ENCODE measurements at regions not wholly inside any gene's neighbourhood (a gene's known extent, or its start where the extent isn't known, plus 50 kb on each side); places are given as distances from the start of the nearest gene placed in this dataset.
"Not testable (repeated sequence)": the region's sequence is repeated elsewhere in the genome, so short reads cannot be mapped to it uniquely, and the experiment has no call there.

- no peaks in the 10 kb centered on the region for H3K27me3 ChIP-seq (ENCODE audit: insufficient read depth, low read length)
- H3K4me1 ChIP-seq (ENCODE audit: insufficient read depth, low read length), result no peaks in the 10 kb centered on the region
- H3K36me3 ChIP-seq (ENCODE audit: insufficient read depth, low read length), result no peaks in the 10 kb centered on the region
- H3K9me3 ChIP-seq (ENCODE audit: low read length), result peaks cover 14% of the 10 kb centered on the region
- no peak overlapping the region for H3K4me3 ChIP-seq (ENCODE audit: low read length)
- no peak overlapping the region for H2AFZ ChIP-seq (ENCODE audit: low read depth, low read length)
Measured at GRCh38 chr2:365367-366275, 77.7 kb upstream of the ALKAL2 start.

- no peaks in the 10 kb centered on the region for H3K27me3 ChIP-seq (ENCODE audit: insufficient read depth, low read length)
- no peaks in the 10 kb centered on the region for H3K4me1 ChIP-seq (ENCODE audit: insufficient read depth, low read length)
Measured at GRCh38 chr2:363824-364470, 76.1 kb upstream of the ALKAL2 start.

GRCh38 chr2:362924-363323, 75.0 kb upstream of the ALKAL2 start:
- H3K9me3 ChIP-seq (ENCODE audit: low read length), result peaks cover 14% of the 10 kb centered on the region
- H3K4me1 ChIP-seq (ENCODE audit: insufficient read depth, low read length), result no peaks in the 10 kb centered on the region
- H3K4me3 ChIP-seq (ENCODE audit: low read length), result no peak overlapping the region
- H3K36me3 ChIP-seq (ENCODE audit: insufficient read depth, low read length), result no peaks in the 10 kb centered on the region
- no peak overlapping the region for H2AFZ ChIP-seq (ENCODE audit: low read depth, low read length)
- no peaks in the 10 kb centered on the region for H3K27me3 ChIP-seq (ENCODE audit: insufficient read depth, low read length)

More at GRCh38 chr2:363824-364470, 76.1 kb upstream of the ALKAL2 start:
- H3K9me3 ChIP-seq (ENCODE audit: low read length), result peaks cover 14% of the 10 kb centered on the region
- H2AFZ ChIP-seq (ENCODE audit: low read depth, low read length), result no peak overlapping the region
- no peaks in the 10 kb centered on the region for H3K36me3 ChIP-seq (ENCODE audit: insufficient read depth, low read length)
- H3K4me3 ChIP-seq (ENCODE audit: low read length), result no peak overlapping the region

- H3K4me3 ChIP-seq (ENCODE audit: low read length), result no peak overlapping the region
- H3K36me3 ChIP-seq (ENCODE audit: insufficient read depth, low read length), result no peaks in the 10 kb centered on the region
- no peaks in the 10 kb centered on the region for H3K4me1 ChIP-seq (ENCODE audit: insufficient read depth, low read length)
- peaks cover 11% of the 10 kb centered on the region for H3K9me3 ChIP-seq (ENCODE audit: low read length)
- H3K27me3 ChIP-seq (ENCODE audit: insufficient read depth, low read length), result no peaks in the 10 kb centered on the region
- H2AFZ ChIP-seq (ENCODE audit: low read depth, low read length), result no peak overlapping the region
Measured at GRCh38 chr2:360124-360523, 72.2 kb upstream of the ALKAL2 start.

GRCh38 chr2:359047-359446, 71.2 kb upstream of the ALKAL2 start:
- Histone ChIP-seq H3K36me3 (ENCODE audit: insufficient read depth, low read length) (no peaks in the 10 kb centered on the region), H2AFZ (ENCODE audit: low read depth, low read length) (no peak overlapping the region), H3K4me3 (ENCODE audit: low read length) (no peak overlapping the region), H3K4me1 (ENCODE audit: insufficient read depth, low read length) (no peaks in the 10 kb centered on the region), H3K9me3 (ENCODE audit: low read length) (peaks cover 10% of the 10 kb centered on the region), H3K27me3 (ENCODE audit: insufficient read depth, low read length) (no peaks in the 10 kb centered on the region)

GRCh38 chr2:357811-358210, 69.9 kb upstream of the ALKAL2 start:
- no peak overlapping the region for H3K4me3 ChIP-seq (ENCODE audit: low read length)
- H3K36me3 ChIP-seq (ENCODE audit: insufficient read depth, low read length), result no peaks in the 10 kb centered on the region
- no peaks in the 10 kb centered on the region for H3K4me1 ChIP-seq (ENCODE audit: insufficient read depth, low read length)
- H3K9me3 ChIP-seq (ENCODE audit: low read length), result peaks cover 7% of the 10 kb centered on the region
- H2AFZ ChIP-seq (ENCODE audit: low read depth, low read length), result no peak overlapping the region
- no peaks in the 10 kb centered on the region for H3K27me3 ChIP-seq (ENCODE audit: insufficient read depth, low read length)

- H3K36me3 ChIP-seq (ENCODE audit: insufficient read depth, low read length); H2AFZ ChIP-seq (ENCODE audit: low read depth, low read length); H3K4me1 ChIP-seq (ENCODE audit: insufficient read depth, low read length); H3K4me3 ChIP-seq (ENCODE audit: low read length); H3K27me3 ChIP-seq (ENCODE audit: insufficient read depth, low read length); H3K9me3 ChIP-seq (ENCODE audit: low read length): not testable (repeated sequence)
Measured at GRCh38 chr2:356304-356703, 68.4 kb upstream of the ALKAL2 start.

- H3K4me1 ChIP-seq (ENCODE audit: insufficient read depth, low read length), result no peaks in the 10 kb centered on the region
- H3K4me3 ChIP-seq (ENCODE audit: low read length), result no peak overlapping the region
- H3K9me3 ChIP-seq (ENCODE audit: low read length), result no peaks in the 10 kb centered on the region
- H3K27me3 ChIP-seq (ENCODE audit: insufficient read depth, low read length), result no peaks in the 10 kb centered on the region
- H2AFZ ChIP-seq (ENCODE audit: low read depth, low read length), result no peak overlapping the region
- H3K36me3 ChIP-seq (ENCODE audit: insufficient read depth, low read length), result no peaks in the 10 kb centered on the region
Measured at GRCh38 chr2:355773-356172, 67.9 kb upstream of the ALKAL2 start.

- no peaks in the 10 kb centered on the region for H3K36me3 ChIP-seq (ENCODE audit: insufficient read depth, low read length)
- peaks cover 10% of the 10 kb centered on the region for H3K4me1 ChIP-seq (ENCODE audit: insufficient read depth, low read length)
- no peak overlapping the region for H3K4me3 ChIP-seq (ENCODE audit: low read length)
- no peaks in the 10 kb centered on the region for H3K9me3 ChIP-seq (ENCODE audit: low read length)
- H2AFZ ChIP-seq (ENCODE audit: low read depth, low read length), result no peak overlapping the region
- no peaks in the 10 kb centered on the region for H3K27me3 ChIP-seq (ENCODE audit: insufficient read depth, low read length)
Measured at GRCh38 chr2:352696-353095, 64.8 kb upstream of the ALKAL2 start.

GRCh38 chr2:349390-349789, 61.5 kb upstream of the ALKAL2 start:
- Histone ChIP-seq H3K4me3 (ENCODE audit: low read length) (no peak overlapping the region), H3K27me3 (ENCODE audit: insufficient read depth, low read length) (no peaks in the 10 kb centered on the region), H3K36me3 (ENCODE audit: insufficient read depth, low read length) (no peaks in the 10 kb centered on the region), H3K4me1 (ENCODE audit: insufficient read depth, low read length) (peaks cover 14% of the 10 kb centered on the region), H3K9me3 (ENCODE audit: low read length) (no peaks in the 10 kb centered on the region), H2AFZ (ENCODE audit: low read depth, low read length) (no peak overlapping the region)

GRCh38 chr2:348361-348916, 60.5 kb upstream of the ALKAL2 start:
- H3K4me3 ChIP-seq (ENCODE audit: low read length), result no peak overlapping the region

GRCh38 chr2:344811-345210, 56.9 kb upstream of the ALKAL2 start:
- Histone ChIP-seq H3K36me3 (ENCODE audit: insufficient read depth, low read length) (no peaks in the 10 kb centered on the region), H3K9me3 (ENCODE audit: low read length) (peaks cover 3% of the 10 kb centered on the region), H3K4me3 (ENCODE audit: low read length) (no peak overlapping the region), H3K27me3 (ENCODE audit: insufficient read depth, low read length) (no peaks in the 10 kb centered on the region), H2AFZ (ENCODE audit: low read depth, low read length) (no peak overlapping the region), H3K4me1 (ENCODE audit: insufficient read depth, low read length) (peaks cover 14% of the 10 kb centered on the region)

More at GRCh38 chr2:348361-348916, 60.5 kb upstream of the ALKAL2 start:
- H2AFZ ChIP-seq (ENCODE audit: low read depth, low read length), result no peak overlapping the region
- H3K27me3 ChIP-seq (ENCODE audit: insufficient read depth, low read length), result no peaks in the 10 kb centered on the region
- no peaks in the 10 kb centered on the region for H3K9me3 ChIP-seq (ENCODE audit: low read length)
- no peaks in the 10 kb centered on the region for H3K36me3 ChIP-seq (ENCODE audit: insufficient read depth, low read length)
- H3K4me1 ChIP-seq (ENCODE audit: insufficient read depth, low read length), result peaks cover 14% of the 10 kb centered on the region

GRCh38 chr2:343355-343754, 55.5 kb upstream of the ALKAL2 start:
- Histone ChIP-seq H3K4me1 (ENCODE audit: insufficient read depth, low read length) (peaks cover 9% of the 10 kb centered on the region), H3K4me3 (ENCODE audit: low read length) (no peak overlapping the region), H3K36me3 (ENCODE audit: insufficient read depth, low read length) (no peaks in the 10 kb centered on the region), H3K9me3 (ENCODE audit: low read length) (peaks cover 8% of the 10 kb centered on the region), H3K27me3 (ENCODE audit: insufficient read depth, low read length) (no peaks in the 10 kb centered on the region), H2AFZ (ENCODE audit: low read depth, low read length) (no peak overlapping the region)
